H9 (cell line): ENCODE measurements at regions not wholly inside any gene's neighbourhood (a gene's known extent, or its start where the extent isn't known, plus 50 kb on each side); places are given as distances from the start of the nearest gene placed in this dataset.

Experiments used
- DNase-seq: peaks from one replicate; pipeline ENCODE4 v3.0.0-alpha.2; 2017
- H2AFZ ChIP-seq: one replicate; pipeline ENCODE4 v1.6.1; 2013; ENCODE audit warnings: mild to moderate bottlenecking, low read length, control low read depth, moderate library complexity
- H2AK5ac ChIP-seq: 2 replicates; pipeline ENCODE4 v1.6.1; 2013; ENCODE audit warnings: low read length, control low read depth, mixed read lengths; ENCODE audit not compliant: insufficient read length
- H2BK120ac ChIP-seq: one replicate; pipeline ENCODE4 v1.6.1; 2013; ENCODE audit warnings: low read depth, mild to moderate bottlenecking, low read length, control low read depth, inconsistent platforms; ENCODE audit not compliant: poor library complexity, severe bottlenecking
- H2BK12ac ChIP-seq: 2 replicates; pipeline ENCODE4 v1.6.1; 2013; ENCODE audit warnings: low read length, control low read depth, mixed read lengths, low read depth; ENCODE audit not compliant: insufficient read length
- H2BK15ac ChIP-seq: 2 replicates; pipeline ENCODE4 v1.6.1; 2013; ENCODE audit warnings: low read depth, low read length, control low read depth
- H2BK20ac ChIP-seq: one replicate; pipeline ENCODE4 v1.6.1; 2013; ENCODE audit warnings: low read depth, mild to moderate bottlenecking, low read length, control low read depth, inconsistent platforms; ENCODE audit not compliant: poor library complexity, severe bottlenecking
- H2BK5ac ChIP-seq: 2 replicates; pipeline ENCODE4 v1.6.1; 2013; ENCODE audit warnings: low read length, control low read depth, mixed read lengths; ENCODE audit not compliant: insufficient read length
- H3K14ac ChIP-seq: 2 replicates; pipeline ENCODE4 v1.6.1; 2013; ENCODE audit warnings: low read length, control low read depth; ENCODE audit not compliant: insufficient read depth
- H3K18ac ChIP-seq: 2 replicates; pipeline ENCODE4 v1.6.1; 2013; ENCODE audit warnings: low read depth, mild to moderate bottlenecking, mixed read lengths, low read length, control low read depth; ENCODE audit not compliant: insufficient read length
- H3K23ac ChIP-seq: 2 replicates; pipeline ENCODE4 v1.6.1; 2013; ENCODE audit warnings: low read length, control low read depth, mixed read lengths, low read depth; ENCODE audit not compliant: insufficient read length
- H3K23me2 ChIP-seq: 2 replicates; pipeline ENCODE4 v1.6.1; 2013; ENCODE audit warnings: low read depth, mild to moderate bottlenecking, mixed read lengths, low read length, control low read depth; ENCODE audit not compliant: insufficient read length, poor library complexity, severe bottlenecking
- H3K27ac ChIP-seq: 2 replicates; pipeline ENCODE4 v1.5.1; 2013; ENCODE audit warnings: low read length, control low read depth, mixed read lengths, low read depth; ENCODE audit not compliant: insufficient read length
- H3K27me3 ChIP-seq: 2 replicates; pipeline ENCODE4 v1.6.1; 2013; ENCODE audit warnings: low read length, control low read depth, inconsistent platforms; ENCODE audit not compliant: insufficient read depth
- H3K4ac ChIP-seq: 2 replicates; pipeline ENCODE4 v1.6.1; 2013; ENCODE audit warnings: low read depth, mild to moderate bottlenecking, control low read depth, inconsistent platforms, low read length, moderate library complexity
- H3K4me1 ChIP-seq: 2 replicates; pipeline ENCODE4 v1.6.1; 2013; ENCODE audit warnings: low read length, control low read depth, inconsistent platforms; ENCODE audit not compliant: insufficient read depth
- H3K4me2 ChIP-seq: 2 replicates; pipeline ENCODE4 v1.6.1; 2013; ENCODE audit warnings: low read length, control low read depth, mixed read lengths; ENCODE audit not compliant: insufficient read length, insufficient read depth
- H3K56ac ChIP-seq: 2 replicates; pipeline ENCODE4 v1.6.1; 2013; ENCODE audit warnings: low read depth, mild to moderate bottlenecking, mixed read lengths, low read length, control low read depth; ENCODE audit not compliant: insufficient read length
- H3K79me1 ChIP-seq: 2 replicates; pipeline ENCODE4 v1.6.1; 2013; ENCODE audit warnings: low read depth, mild to moderate bottlenecking, moderate library complexity, low read length, control low read depth, inconsistent platforms; ENCODE audit not compliant: insufficient read depth, poor library complexity, severe bottlenecking
- H3K79me2 ChIP-seq: 2 replicates; pipeline ENCODE4 v1.6.1; 2013; ENCODE audit warnings: low read length, control low read depth, inconsistent platforms; ENCODE audit not compliant: insufficient read depth
- H3K9ac ChIP-seq: 2 replicates; pipeline ENCODE4 v1.6.1; 2013; ENCODE audit warnings: low read length, control low read depth, mixed read lengths; ENCODE audit not compliant: insufficient read length; ENCODE audit errors: extremely low read depth
- H3K9me3 ChIP-seq: one replicate; pipeline ENCODE4 v1.6.1; 2013; ENCODE audit warnings: low read depth, low read length, inconsistent platforms; ENCODE audit not compliant: control insufficient read depth
- H3T11ph ChIP-seq: one replicate; pipeline ENCODE4 v1.6.1; 2013; ENCODE audit warnings: mild to moderate bottlenecking, low read length, control low read depth, inconsistent platforms
- H4K20me1 ChIP-seq: one replicate; pipeline ENCODE4 v1.6.1; 2013; ENCODE audit not compliant: control insufficient read depth, insufficient read length, insufficient read depth
- H4K5ac ChIP-seq: 2 replicates; pipeline ENCODE4 v1.6.1; 2013; ENCODE audit warnings: low read depth, mild to moderate bottlenecking, mixed read lengths, low read length, control low read depth; ENCODE audit not compliant: insufficient read length
- H4K8ac ChIP-seq: replicated peaks from 2 replicates; pipeline ENCODE4 v1.6.1; 2013; ENCODE audit warnings: low read length, control low read depth, mixed read lengths, low read depth; ENCODE audit not compliant: insufficient read length
- H4K91ac ChIP-seq: 2 replicates; pipeline ENCODE4 v1.6.1; 2013; ENCODE audit warnings: low read depth, mild to moderate bottlenecking, moderate library complexity, mixed read lengths, low read length, control low read depth; ENCODE audit not compliant: insufficient read length
- H3K27ac Mint-ChIP-seq, 3 experiments: 2 replicates in 2 of 3; 3 replicates in 1 of 3; pipeline ENCODE4 v1.8.0; 2020 to 2021; ENCODE audit warnings: mixed read lengths in 3 of 3, mild to moderate bottlenecking in 1 of 3, moderate library complexity in 1 of 3
- H3K27me3 Mint-ChIP-seq: 2 replicates; pipeline ENCODE4 v1.8.0; 2021; ENCODE audit warnings: low read depth, mild to moderate bottlenecking, moderate library complexity, mixed read lengths
- H3K36me3 Mint-ChIP-seq, 3 experiments: 2 replicates in 2 of 3; 3 replicates in 1 of 3; pipeline ENCODE4 v1.8.0; 2020 to 2021; ENCODE audit warnings: low read depth in 3 of 3, mixed read lengths in 3 of 3; ENCODE audit not compliant: insufficient read depth in 1 of 3
- H3K4me1 Mint-ChIP-seq, 2 experiments: 2 replicates each; pipeline ENCODE4 v1.8.0; 2020; ENCODE audit warnings: mixed read lengths in 2 of 2
- H3K4me3 Mint-ChIP-seq, 2 experiments: 2 replicates in 1 of 2; 3 replicates in 1 of 2; pipeline ENCODE4 v1.8.0; 2020 to 2021; ENCODE audit warnings: mild to moderate bottlenecking in 2 of 2, mixed read lengths in 2 of 2, moderate library complexity in 1 of 2
- H3K9me3 Mint-ChIP-seq, 2 experiments: 2 replicates in 1 of 2; 3 replicates in 1 of 2; pipeline ENCODE4 v1.8.0; 2020; ENCODE audit warnings: mild to moderate bottlenecking in 2 of 2, mixed read lengths in 2 of 2, moderate library complexity in 1 of 2
- WGBS: extraction: QIAGEN DNeasy Blood & Tissue Kit; methylation state at CpG from one replicate; pipeline ENCODE4 v1.1.7; 2013; ENCODE audit warnings: missing lambda C conversion rate, low lambda C conversion rate, mixed read lengths; ENCODE audit not compliant: insufficient read length; ENCODE audit errors: extremely low coverage; 5-methylcytosine and 5-hydroxymethylcytosine counted together
- TF ChIP-seq, protein P1 (sequence below): fragments of 200-600 bp; sonication (generic); conservative IDR thresholded peaks from 3 replicates; pipeline ENCODE4 v1.8.0; 2021; ENCODE audit warnings: antibody characterized with exemption, mild to moderate bottlenecking

DNA sequence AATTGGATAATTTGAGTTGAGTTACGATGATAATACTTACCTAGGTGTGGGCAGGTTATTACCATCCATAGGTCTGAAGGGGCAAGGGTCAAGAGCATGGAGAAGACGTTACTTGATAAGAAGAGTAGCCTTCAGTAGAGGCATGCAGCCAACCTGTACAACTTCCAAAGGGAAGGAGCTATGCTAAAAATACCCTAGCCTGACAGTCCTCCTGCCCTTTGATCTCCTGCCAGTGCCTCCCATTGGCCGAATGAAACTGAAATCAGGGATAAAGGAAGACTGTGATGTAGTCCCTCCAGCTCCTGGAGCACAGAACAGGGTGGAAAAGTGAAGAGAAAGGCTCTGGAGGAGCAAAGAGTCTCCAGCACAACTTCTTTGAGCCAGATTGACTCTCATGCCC is 487.4 kb downstream of the ADCYAP1 start:
- no peak overlapping the region for H3K27ac Mint-ChIP-seq
- H2BK5ac ChIP-seq: no peak overlapping the region
- H2AK5ac ChIP-seq: no peak overlapping the region
- no peak overlapping the region for H4K8ac ChIP-seq
- H2BK20ac ChIP-seq: no peak overlapping the region
- H4K91ac ChIP-seq: no peak overlapping the region
- no peak overlapping the region for H3K9ac ChIP-seq
- H3K4me3 Mint-ChIP-seq: no peak overlapping the region
- no peaks in the 10 kb centered on the region for H3K4me1 Mint-ChIP-seq
- H3K27me3 Mint-ChIP-seq: no peaks in the 10 kb centered on the region; the same call in 1 of the 2 replicates
- peaks cover 8 to 11% of the 10 kb centered on the region in 2 experiments; a peak in 4 of 5 replicates for H3K9me3 Mint-ChIP-seq
- no peaks in the 10 kb centered on the region for H3K79me2 ChIP-seq
- H3K27ac ChIP-seq: no peak overlapping the region
- H4K20me1 ChIP-seq: no peaks in the 10 kb centered on the region
- H4K5ac ChIP-seq: no peak overlapping the region
- no peak overlapping the region for H2BK120ac ChIP-seq
- no peak overlapping the region for H3K4me2 ChIP-seq
- no peaks in the 10 kb centered on the region for H3K23me2 ChIP-seq
- no peaks in the 10 kb centered on the region for H3K27me3 ChIP-seq
- H3K18ac ChIP-seq: no peak overlapping the region
- no peak overlapping the region for H3K23ac ChIP-seq
- no peak for DNase-seq
- no peaks in the 10 kb centered on the region for H3K9me3 ChIP-seq
- H3K4me1 ChIP-seq: no peaks in the 10 kb centered on the region
- H2BK12ac ChIP-seq: no peak overlapping the region
- no peak overlapping the region for H3K14ac ChIP-seq
- no peak overlapping the region for H3K56ac ChIP-seq
- H2BK15ac ChIP-seq: no peak overlapping the region
- H2AFZ ChIP-seq: no peak overlapping the region
- no CpG with 5 or more reads among the region's 3 CpGs for WGBS
- H3K36me3 Mint-ChIP-seq: no peaks in the 10 kb centered on the region
- TF ChIP-seq, protein P1, sequence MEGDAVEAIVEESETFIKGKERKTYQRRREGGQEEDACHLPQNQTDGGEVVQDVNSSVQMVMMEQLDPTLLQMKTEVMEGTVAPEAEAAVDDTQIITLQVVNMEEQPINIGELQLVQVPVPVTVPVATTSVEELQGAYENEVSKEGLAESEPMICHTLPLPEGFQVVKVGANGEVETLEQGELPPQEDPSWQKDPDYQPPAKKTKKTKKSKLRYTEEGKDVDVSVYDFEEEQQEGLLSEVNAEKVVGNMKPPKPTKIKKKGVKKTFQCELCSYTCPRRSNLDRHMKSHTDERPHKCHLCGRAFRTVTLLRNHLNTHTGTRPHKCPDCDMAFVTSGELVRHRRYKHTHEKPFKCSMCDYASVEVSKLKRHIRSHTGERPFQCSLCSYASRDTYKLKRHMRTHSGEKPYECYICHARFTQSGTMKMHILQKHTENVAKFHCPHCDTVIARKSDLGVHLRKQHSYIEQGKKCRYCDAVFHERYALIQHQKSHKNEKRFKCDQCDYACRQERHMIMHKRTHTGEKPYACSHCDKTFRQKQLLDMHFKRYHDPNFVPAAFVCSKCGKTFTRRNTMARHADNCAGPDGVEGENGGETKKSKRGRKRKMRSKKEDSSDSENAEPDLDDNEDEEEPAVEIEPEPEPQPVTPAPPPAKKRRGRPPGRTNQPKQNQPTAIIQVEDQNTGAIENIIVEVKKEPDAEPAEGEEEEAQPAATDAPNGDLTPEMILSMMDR: no peak
- no peak overlapping the region for H3T11ph ChIP-seq
- H3K4ac ChIP-seq: no peak overlapping the region
- no peaks in the 10 kb centered on the region for H3K79me1 ChIP-seq
